HG03097 (cell line): ENCODE measurements at regions not wholly inside any gene's neighbourhood (a gene's known extent, or its start where the extent isn't known, plus 50 kb on each side); places are given as distances from the start of the nearest gene placed in this dataset.
A peak's percentile ranks its signal among the peaks of the same experiment; 100 is the strongest.
"Not testable (repeated sequence)": the region's sequence is repeated elsewhere in the genome, so short reads cannot be mapped to it uniquely, and the experiment has no call there.

Source experiments
- ATAC-seq: cut with Tn5 transposase; IDR thresholded peaks from one replicate; pipeline ENCODE4 v1.9.1; 2021; ENCODE audit not compliant: unreplicated experiment, low FRiP score

GRCh38 chr5:111984044-111984443 is 227.1 kb upstream of the NREP start:
- ATAC-seq, result no peak

GRCh38 chr5:111983459-111983858 is 226.5 kb upstream of the NREP start:
- ATAC-seq, result no peak

- ATAC-seq, result no peak
These were observed 220.4 kb upstream of the NREP start for GRCh38 chr5:111977436-111977829.

- no peak for ATAC-seq
These were observed 219.9 kb upstream of the NREP start for GRCh38 chr5:111976705-111977435.

GRCh38 chr5:111975133-111975532 is 218.1 kb upstream of the NREP start:
- no peak for ATAC-seq

- no peak for ATAC-seq
These were observed 217.0 kb upstream of the NREP start for GRCh38 chr5:111973961-111974360.

GRCh38 chr5:111972548-111972947 is 215.6 kb upstream of the NREP start:
- no peak for ATAC-seq

GRCh38 chr5:111972080-111972479 is 215.1 kb upstream of the NREP start:
- ATAC-seq, result peak; percentile 77

GRCh38 chr5:111968459-111968858 is 211.5 kb upstream of the NREP start:
- no peak for ATAC-seq

GRCh38 chr5:111967463-111967862 is 210.5 kb upstream of the NREP start:
- no peak for ATAC-seq

GRCh38 chr5:111966290-111966689 is 209.3 kb upstream of the NREP start:
- no peak for ATAC-seq

- ATAC-seq, result no peak
These were observed 206.6 kb upstream of the NREP start for GRCh38 chr5:111963555-111963954.

- ATAC-seq, result no peak
These were observed 205.9 kb upstream of the NREP start for GRCh38 chr5:111962906-111963305.

- ATAC-seq, result no peak
These were observed 204.9 kb upstream of the NREP start for GRCh38 chr5:111961862-111962261.

- no peak for ATAC-seq
These were observed 203.7 kb upstream of the NREP start for GRCh38 chr5:111960476-111961215.

- ATAC-seq, result no peak
These were observed 201.9 kb upstream of the NREP start for GRCh38 chr5:111958851-111959250.

- ATAC-seq, result not testable (repeated sequence)
These were observed 199.8 kb upstream of the NREP start for GRCh38 chr5:111956765-111957164.

GRCh38 chr5:111954516-111955395 is 197.8 kb upstream of the NREP start:
- ATAC-seq, result peak; percentile 74

- no peak for ATAC-seq
These were observed 196.5 kb upstream of the NREP start for GRCh38 chr5:111953351-111954127.

GRCh38 chr5:111952555-111952954 is 195.6 kb upstream of the NREP start:
- ATAC-seq, result no peak
